AG10803 (cell line): ENCODE measurements at regions not wholly inside any gene's neighbourhood (a gene's known extent, or its start where the extent isn't known, plus 50 kb on each side); places are given as distances from the start of the nearest gene placed in this dataset.

ENCODE experiments used
- DNase-seq: peaks from one replicate; pipeline ENCODE4 v3.0.0; 2010; ENCODE audit warnings: low read depth
- H3K4me3 ChIP-seq: 2 replicates; pipeline ENCODE4 v1.5.1; 2011; ENCODE audit warnings: mild to moderate bottlenecking, low read length, control low read depth
- TF ChIP-seq, protein P1 (sequence below): conservative IDR thresholded peaks from 2 replicates; pipeline ENCODE4 v1.5.1; 2011; ENCODE audit warnings: mild to moderate bottlenecking, low read length, control low read depth, inconsistent platforms

- peak; percentile 83 for DNase-seq
- H3K4me3 ChIP-seq: peak overlapping the region; percentile 71
- TF ChIP-seq, protein P1, sequence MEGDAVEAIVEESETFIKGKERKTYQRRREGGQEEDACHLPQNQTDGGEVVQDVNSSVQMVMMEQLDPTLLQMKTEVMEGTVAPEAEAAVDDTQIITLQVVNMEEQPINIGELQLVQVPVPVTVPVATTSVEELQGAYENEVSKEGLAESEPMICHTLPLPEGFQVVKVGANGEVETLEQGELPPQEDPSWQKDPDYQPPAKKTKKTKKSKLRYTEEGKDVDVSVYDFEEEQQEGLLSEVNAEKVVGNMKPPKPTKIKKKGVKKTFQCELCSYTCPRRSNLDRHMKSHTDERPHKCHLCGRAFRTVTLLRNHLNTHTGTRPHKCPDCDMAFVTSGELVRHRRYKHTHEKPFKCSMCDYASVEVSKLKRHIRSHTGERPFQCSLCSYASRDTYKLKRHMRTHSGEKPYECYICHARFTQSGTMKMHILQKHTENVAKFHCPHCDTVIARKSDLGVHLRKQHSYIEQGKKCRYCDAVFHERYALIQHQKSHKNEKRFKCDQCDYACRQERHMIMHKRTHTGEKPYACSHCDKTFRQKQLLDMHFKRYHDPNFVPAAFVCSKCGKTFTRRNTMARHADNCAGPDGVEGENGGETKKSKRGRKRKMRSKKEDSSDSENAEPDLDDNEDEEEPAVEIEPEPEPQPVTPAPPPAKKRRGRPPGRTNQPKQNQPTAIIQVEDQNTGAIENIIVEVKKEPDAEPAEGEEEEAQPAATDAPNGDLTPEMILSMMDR: no peak
Observed at GRCh38 chr22:25403811-25404471, 160.5 kb upstream of the GRK3 start.

- DNase-seq: no peak
- peak overlapping the region; percentile 71 for H3K4me3 ChIP-seq
- TF ChIP-seq, protein P1: no peak
Observed at GRCh38 chr22:25404556-25404927, 159.9 kb upstream of the GRK3 start.

DNA sequence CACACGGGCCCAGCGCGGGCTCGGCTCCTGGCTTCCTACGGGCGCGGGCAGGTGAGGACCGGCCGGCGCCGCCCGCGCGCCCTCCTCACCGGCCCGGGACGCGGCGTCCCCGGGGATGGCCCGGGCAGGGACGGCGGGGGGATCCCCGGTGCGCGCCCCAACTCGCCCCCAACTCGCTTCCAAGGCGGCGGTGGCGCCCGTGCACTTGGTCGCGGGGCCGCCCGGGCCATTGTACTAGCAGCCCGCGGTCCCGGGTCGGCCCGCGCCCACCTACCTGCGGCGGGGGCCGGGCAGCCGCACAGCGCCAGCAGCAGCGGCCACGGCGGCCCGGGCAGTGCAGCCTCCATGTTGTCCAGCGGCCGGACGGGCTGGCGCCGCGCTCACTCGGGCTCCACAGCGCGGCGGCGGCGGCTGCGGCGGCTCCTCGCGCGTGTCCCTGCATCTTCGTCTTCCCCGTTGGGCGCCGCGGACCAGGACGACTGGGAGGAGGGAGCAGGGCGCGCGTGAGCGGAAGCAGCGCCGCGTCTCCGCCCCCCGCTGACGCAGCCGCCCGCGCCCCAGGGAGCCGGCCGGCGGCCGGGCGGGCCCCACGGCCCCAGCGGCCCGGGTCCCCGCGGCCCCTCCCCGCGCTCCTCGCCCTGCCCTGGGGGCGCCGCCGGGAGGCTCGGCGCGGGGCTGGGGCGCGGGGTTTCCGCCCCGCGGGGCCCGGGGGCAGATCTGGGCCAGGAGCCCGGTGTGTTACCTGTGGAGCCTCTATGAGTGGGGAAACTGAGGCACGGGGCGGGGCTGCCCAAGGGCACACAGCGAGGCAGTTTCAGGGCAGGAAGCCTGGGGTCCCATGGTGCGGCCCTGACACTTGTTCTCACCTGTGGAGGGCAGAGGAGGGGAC lies 159.3 kb upstream of the GRK3 start:
- peak; percentile 71 for DNase-seq

DNA sequence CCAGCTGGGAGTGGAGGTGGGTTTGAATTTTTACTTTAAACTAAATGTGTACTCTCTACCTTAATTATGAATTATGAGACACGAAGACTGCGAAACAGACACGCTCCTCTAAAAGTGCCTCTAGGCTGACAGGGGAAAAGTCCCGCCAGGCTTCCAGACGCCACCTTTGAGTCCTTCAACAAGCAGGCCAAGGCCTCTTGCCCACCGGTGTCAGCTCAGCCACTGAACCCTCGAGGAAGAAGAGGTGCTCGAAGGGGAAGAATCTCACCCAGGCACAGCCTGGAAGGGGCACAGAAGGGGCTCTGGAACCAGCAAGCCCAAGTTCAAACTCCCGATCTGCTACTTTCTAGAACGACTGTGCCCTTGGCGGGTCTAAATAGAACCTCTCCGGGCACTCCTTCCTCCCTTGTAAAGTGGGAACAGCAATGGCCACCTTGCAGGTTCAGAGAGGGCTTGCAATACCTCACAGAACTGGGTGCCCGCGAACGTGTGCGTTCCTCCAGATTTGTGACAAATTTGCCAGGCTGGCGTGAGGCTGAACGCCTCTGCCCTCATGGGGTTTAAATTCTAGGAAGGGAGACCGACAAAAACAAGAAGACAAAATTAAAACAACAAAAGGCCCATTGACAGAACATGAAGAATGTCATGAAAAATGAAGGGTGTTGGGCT lies 158.5 kb upstream of the GRK3 start:
- TF ChIP-seq, protein P1: no peak
- H3K4me3 ChIP-seq: peak overlapping the region; percentile 71
- DNase-seq: no peak

More for the DNA sequence above, 159.3 kb upstream of the GRK3 start:
- TF ChIP-seq, protein P1: no peak
- peak overlapping the region; percentile 71 for H3K4me3 ChIP-seq

DNA sequence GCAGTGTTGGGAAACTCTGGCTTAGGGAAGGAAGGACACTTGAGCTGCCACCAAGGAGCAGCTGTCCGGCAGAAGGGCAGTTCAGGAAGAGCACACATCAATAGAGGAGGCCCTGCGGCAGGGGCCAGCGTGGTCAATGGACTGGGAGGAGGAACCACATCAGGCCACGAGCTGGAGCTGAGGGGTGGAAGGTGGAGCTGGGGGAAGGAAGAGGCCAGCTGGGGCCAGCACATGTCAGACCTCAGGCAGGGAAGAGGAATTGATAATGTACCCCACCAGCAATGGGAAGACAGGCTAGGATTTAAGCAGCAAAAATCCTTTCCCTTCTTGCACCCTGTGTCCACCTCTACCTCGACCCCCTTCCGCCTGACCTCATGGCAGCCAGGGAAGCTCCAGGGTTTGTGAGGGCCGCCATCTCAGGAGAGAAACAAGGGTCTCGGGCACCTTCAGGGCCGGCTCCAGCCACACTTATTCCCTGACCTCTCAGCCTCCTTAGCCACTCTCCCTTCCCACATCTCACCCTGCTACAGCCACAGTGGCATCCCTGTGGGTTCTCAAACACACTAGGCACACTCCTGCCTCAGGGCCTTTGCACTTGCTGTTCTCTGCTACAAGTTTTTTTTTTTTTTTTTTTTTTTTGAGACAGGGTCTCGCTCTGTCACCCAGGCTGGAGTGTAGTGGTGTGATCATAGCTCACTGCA lies 157.8 kb upstream of the GRK3 start:
- TF ChIP-seq, protein P1: no peak
- no peak for DNase-seq
- H3K4me3 ChIP-seq: no peak overlapping the region

DNA sequence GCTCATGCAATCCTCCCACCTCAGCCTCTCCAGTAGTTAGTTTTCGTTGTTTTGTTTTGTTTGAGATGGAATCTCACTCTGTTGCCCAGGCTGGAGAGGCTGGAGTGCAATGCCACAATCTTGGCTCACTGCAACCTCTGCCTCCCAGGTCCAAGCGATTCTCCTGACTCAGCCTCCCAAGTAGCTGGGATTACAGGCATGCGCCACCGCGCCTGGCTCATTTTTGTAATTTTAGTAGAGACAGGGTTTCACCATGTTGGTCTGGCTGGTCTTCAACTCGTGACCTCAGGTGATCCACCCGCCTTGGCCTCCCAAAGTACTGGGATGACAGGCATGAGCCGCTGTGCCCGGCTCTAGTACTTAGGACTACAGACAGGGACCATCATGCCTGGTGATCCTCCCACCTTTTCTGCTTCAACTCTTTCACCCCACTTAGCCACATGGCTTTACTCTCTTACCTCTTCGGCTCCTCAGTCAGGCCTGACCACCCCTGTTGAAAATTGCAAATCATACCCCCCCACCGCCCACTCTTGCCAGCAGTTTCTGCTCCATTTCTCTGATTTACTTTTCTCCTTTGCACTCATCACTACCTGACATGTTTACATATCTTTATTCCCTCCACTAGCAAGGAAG lies 157.1 kb upstream of the GRK3 start:
- no peak overlapping the region for H3K4me3 ChIP-seq
- TF ChIP-seq, protein P1: no peak

More for the DNA sequence above, 157.1 kb upstream of the GRK3 start:
- no peak for DNase-seq
